Activated CD8-positive, alpha-beta memory T cell treated with anti-CD3 and anti-CD28 coated beads, Interleukin-2, amount 50 U/mL, for 48 hours (primary cell): ENCODE measurements at regions not wholly inside any gene's neighbourhood (a gene's known extent, or its start where the extent isn't known, plus 50 kb on each side); places are given as distances from the start of the nearest gene placed in this dataset.
A peak's percentile ranks its signal among the peaks of the same experiment; 100 is the strongest.
"Not testable (repeated sequence)": the region's sequence is repeated elsewhere in the genome, so short reads cannot be mapped to it uniquely, and the experiment has no call there.

ENCODE experiments used
- DNase-seq: peaks from one replicate; pipeline ENCODE4 v3.0.0-alpha.2; 2020

GRCh38 chr10:130263289-130263688, 127.1 kb downstream of the GLRX3 start:
- no peak for DNase-seq

- no peak for DNase-seq
These were observed 129.4 kb downstream of the GLRX3 start for GRCh38 chr10:130265542-130265941.

- DNase-seq = no peak
These were observed 146.5 kb downstream of the GLRX3 start for GRCh38 chr10:130282492-130283218.

- no peak for DNase-seq
These were observed 147.0 kb downstream of the GLRX3 start for GRCh38 chr10:130283219-130283545.

GRCh38 chr10:130295761-130296160, 159.6 kb downstream of the GLRX3 start:
- DNase-seq = not testable (repeated sequence)

- DNase-seq = no peak
These were observed 164.4 kb downstream of the GLRX3 start for GRCh38 chr10:130300608-130301020.

GRCh38 chr10:130301021-130301892, 165.1 kb downstream of the GLRX3 start:
- peak; percentile 85 for DNase-seq

GRCh38 chr10:130326954-130327353, 190.8 kb downstream of the GLRX3 start:
- DNase-seq = no peak

- DNase-seq = no peak
These were observed 193.6 kb downstream of the GLRX3 start for GRCh38 chr10:130329792-130330191.

GRCh38 chr10:130333185-130333584, 197.0 kb downstream of the GLRX3 start:
- no peak for DNase-seq

- DNase-seq = no peak
These were observed 199.1 kb downstream of the GLRX3 start for GRCh38 chr10:130335336-130335735.

GRCh38 chr10:130336617-130337304, 200.6 kb downstream of the GLRX3 start:
- no peak for DNase-seq

GRCh38 chr10:130337305-130337640, 201.1 kb downstream of the GLRX3 start:
- no peak for DNase-seq

- DNase-seq = no peak
These were observed 201.8 kb downstream of the GLRX3 start for GRCh38 chr10:130337696-130338635.

- DNase-seq = no peak
These were observed 202.4 kb downstream of the GLRX3 start for GRCh38 chr10:130338636-130339024.

GRCh38 chr10:130339091-130339490, 202.9 kb downstream of the GLRX3 start:
- no peak for DNase-seq

- no peak for DNase-seq
These were observed 203.7 kb downstream of the GLRX3 start for GRCh38 chr10:130339911-130340310.

GRCh38 chr10:130340816-130341215, 204.6 kb downstream of the GLRX3 start:
- no peak for DNase-seq

GRCh38 chr10:130341356-130341755, 205.2 kb downstream of the GLRX3 start:
- no peak for DNase-seq

GRCh38 chr10:130345728-130346127, 209.5 kb downstream of the GLRX3 start:
- no peak for DNase-seq

- no peak for DNase-seq
These were observed 214.8 kb downstream of the GLRX3 start for GRCh38 chr10:130350996-130351395.

GRCh38 chr10:130351466-130352290, 215.5 kb downstream of the GLRX3 start:
- DNase-seq = no peak
